HG02798 (cell line): ENCODE measurements at regions not wholly inside any gene's neighbourhood (a gene's known extent, or its start where the extent isn't known, plus 50 kb on each side); places are given as distances from the start of the nearest gene placed in this dataset.

Source experiments
- ATAC-seq: cut with Tn5 transposase; IDR thresholded peaks from one replicate; pipeline ENCODE4 v1.9.1; 2021; ENCODE audit warnings: mild to moderate bottlenecking; ENCODE audit not compliant: unreplicated experiment, poor library complexity

- no peak for ATAC-seq
Observed at GRCh38 chr2:64845273-64845905, 143.8 kb upstream of the SLC1A4 start.

- no peak for ATAC-seq
Observed at GRCh38 chr2:64846177-64846576, 143.0 kb upstream of the SLC1A4 start.

GRCh38 chr2:64847930-64848329, 141.3 kb upstream of the SLC1A4 start:
- ATAC-seq, result no peak

GRCh38 chr2:64848363-64848762, 140.8 kb upstream of the SLC1A4 start:
- no peak for ATAC-seq

GRCh38 chr2:64848945-64849344, 140.3 kb upstream of the SLC1A4 start:
- no peak for ATAC-seq

GRCh38 chr2:64850642-64851041, 138.6 kb upstream of the SLC1A4 start:
- no peak for ATAC-seq

GRCh38 chr2:64852771-64853241, 136.4 kb upstream of the SLC1A4 start:
- no peak for ATAC-seq

GRCh38 chr2:64853306-64853705, 135.9 kb upstream of the SLC1A4 start:
- ATAC-seq, result no peak

GRCh38 chr2:64853894-64854293, 135.3 kb upstream of the SLC1A4 start:
- no peak for ATAC-seq

- ATAC-seq, result no peak
Observed at GRCh38 chr2:64854773-64855237, 134.4 kb upstream of the SLC1A4 start.

GRCh38 chr2:64857581-64858471, 131.4 kb upstream of the SLC1A4 start:
- ATAC-seq, result no peak

GRCh38 chr2:64858541-64859311, 130.5 kb upstream of the SLC1A4 start:
- peak; percentile 2 for ATAC-seq

- peak; percentile 61 for ATAC-seq
Observed at GRCh38 chr2:64859312-64860212, 129.6 kb upstream of the SLC1A4 start.

- ATAC-seq, result peak; percentile 40
Observed at GRCh38 chr2:64860276-64860885, 128.8 kb upstream of the SLC1A4 start.

GRCh38 chr2:64860936-64861335, 128.3 kb upstream of the SLC1A4 start:
- no peak for ATAC-seq

GRCh38 chr2:64861452-64862397, 127.5 kb upstream of the SLC1A4 start:
- ATAC-seq, result no peak

- ATAC-seq, result no peak
Observed at GRCh38 chr2:64862623-64863022, 126.6 kb upstream of the SLC1A4 start.

- ATAC-seq, result no peak
Observed at GRCh38 chr2:64863097-64863820, 125.9 kb upstream of the SLC1A4 start.
